H1 (cell line): ENCODE measurements at regions not wholly inside any gene's neighbourhood (a gene's known extent, or its start where the extent isn't known, plus 50 kb on each side); places are given as distances from the start of the nearest gene placed in this dataset.

ENCODE experiments used
- CTCF ChIA-PET: fragments of 300-600 bp; sonication (Branson Sonifier 250); formaldehyde crosslinking; loops from one replicate; lab custom pipeline; 2021; ENCODE audit not compliant: partially characterized antibody; lab: Charles Lee
- POLR2A ChIA-PET: fragments of 300-600 bp; sonication (Branson Sonifier 250); formaldehyde crosslinking; loops from one replicate; lab custom pipeline; 2021; ENCODE audit warnings: inconsistent platforms; ENCODE audit not compliant: partially characterized antibody; lab: Charles Lee
- DNase-seq, 2 experiments: peaks; one replicate each; pipeline versions ENCODE4 v3.0.0 to v3.0.0-alpha.2; 2010 to 2022; ENCODE audit warnings: low spot score in 2 of 2, low read depth in 1 of 2, mixed read lengths in 1 of 2
- FAIRE-seq: peaks from 2 replicates; lab custom pipeline; 2011; peaks lifted over from hg19 to GRCh38; lab: Jason Lieb, UNC
- H2AFZ ChIP-seq: 2 replicates; pipeline ENCODE4 v1.8.1; 2012; ENCODE audit warnings: low read length, inconsistent platforms
- H2AK5ac ChIP-seq: 2 replicates; pipeline ENCODE4 v1.6.1; 2013; ENCODE audit warnings: low read depth, low read length
- H2BK120ac ChIP-seq: replicated peaks from 2 replicates; pipeline ENCODE3; 2013; ENCODE audit warnings: low read depth, low read length, inconsistent platforms
- H2BK12ac ChIP-seq: 2 replicates; pipeline ENCODE4 v1.6.1; 2013; ENCODE audit warnings: low read depth, low read length
- H2BK15ac ChIP-seq: 2 replicates; pipeline ENCODE4 v1.6.1; 2013; ENCODE audit warnings: low read length
- H2BK20ac ChIP-seq: 2 replicates; pipeline ENCODE4 v1.6.1; 2013; ENCODE audit warnings: low read length
- H2BK5ac ChIP-seq: 2 replicates; pipeline ENCODE4 v1.6.1; 2013; ENCODE audit warnings: low read depth, low read length
- H3K14ac ChIP-seq: 2 replicates; pipeline ENCODE4 v1.6.1; 2013; ENCODE audit warnings: inconsistent platforms; ENCODE audit not compliant: insufficient read length
- H3K18ac ChIP-seq: 2 replicates; pipeline ENCODE4 v1.6.1; 2013; ENCODE audit warnings: low read length; ENCODE audit errors: extremely low read depth
- H3K23ac ChIP-seq: 2 replicates; pipeline ENCODE4 v1.6.1; 2013; ENCODE audit warnings: inconsistent platforms; ENCODE audit not compliant: insufficient read length
- H3K23me2 ChIP-seq: 2 replicates; pipeline ENCODE4 v1.6.1; 2013; ENCODE audit warnings: low read depth, low read length
- H3K27ac ChIP-seq: 2 replicates; pipeline ENCODE4 v1.6.1; 2011; ENCODE audit warnings: low read depth, low read length, inconsistent platforms
- H3K27me3 ChIP-seq, 4 experiments: replicated peaks in 1 of 4; 1 replicate in 1 of 4; 2 replicates in 3 of 4; pipeline versions ENCODE4 v1.6.1 to v1.8.1; 2011 to 2013; ENCODE audit warnings: low read length in 3 of 4, mild to moderate bottlenecking in 3 of 4, inconsistent platforms in 2 of 4, mixed read lengths in 2 of 4, moderate library complexity in 1 of 4; ENCODE audit not compliant: control insufficient read depth in 3 of 4, insufficient read depth in 3 of 4; ENCODE audit errors: extremely low read depth in 1 of 4
- H3K36me3 ChIP-seq, 4 experiments: 2 replicates each; pipeline versions ENCODE4 v1.6.1 to v1.8.1; 2011 to 2013; ENCODE audit warnings: mild to moderate bottlenecking in 4 of 4, low read length in 3 of 4, moderate library complexity in 2 of 4, control low read depth in 1 of 4, inconsistent platforms in 1 of 4; ENCODE audit not compliant: insufficient read depth in 4 of 4, control insufficient read depth in 2 of 4
- H3K4ac ChIP-seq: replicated peaks from 2 replicates; pipeline ENCODE3; 2013; ENCODE audit warnings: low read length, low read depth, mixed read lengths, inconsistent platforms; ENCODE audit not compliant: insufficient read length
- H3K4me1 ChIP-seq, 4 experiments: replicated peaks in 1 of 4; 1 replicate in 1 of 4; 2 replicates in 3 of 4; pipeline versions ENCODE4 v1.6.1 to v1.8.1; 2011 to 2013; ENCODE audit warnings: low read length in 3 of 4, inconsistent platforms in 2 of 4, mixed read lengths in 1 of 4; ENCODE audit not compliant: insufficient read depth in 4 of 4, control insufficient read depth in 3 of 4
- H3K4me2 ChIP-seq, 2 experiments: 2 replicates each; pipeline versions ENCODE4 v1.6.1 to v1.8.1; 2011 to 2013; ENCODE audit warnings: low read depth in 2 of 2, low read length in 2 of 2, control low read depth in 1 of 2, inconsistent platforms in 1 of 2, mild to moderate bottlenecking in 1 of 2; ENCODE audit not compliant: insufficient read depth in 1 of 2
- H3K4me3 ChIP-seq, 4 experiments: fragments of 200-600, 300-600 bp in 1 of 4; sonication (generic), shearing (Covaris generic), sonication (Bioruptor Twin) in 1 of 4; 2 replicates each; pipeline versions ENCODE4 v1.5.1 to v1.8.1; 2011 to 2016; ENCODE audit warnings: low read length in 4 of 4, low read depth in 3 of 4, control low read depth in 2 of 4, inconsistent platforms in 2 of 4, mild to moderate bottlenecking in 2 of 4, mixed read lengths in 1 of 4, moderate library complexity in 1 of 4; ENCODE audit not compliant: insufficient read depth in 2 of 4; ENCODE audit errors: extremely low read depth in 1 of 4
- H3K56ac ChIP-seq: replicated peaks from 2 replicates; pipeline ENCODE3; 2013; ENCODE audit warnings: low read depth, mild to moderate bottlenecking, mixed read lengths, low read length, inconsistent platforms; ENCODE audit not compliant: insufficient read length
- H3K79me1 ChIP-seq: 2 replicates; pipeline ENCODE4 v1.6.1; 2013; ENCODE audit warnings: low read depth, low read length, control low read depth
- H3K79me2 ChIP-seq, 2 experiments: 2 replicates each; pipeline versions ENCODE4 v1.6.1 to v1.8.1; 2012 to 2013; ENCODE audit warnings: low read length in 2 of 2, mild to moderate bottlenecking in 2 of 2, inconsistent platforms in 1 of 2; ENCODE audit not compliant: insufficient read depth in 2 of 2, control insufficient read depth in 1 of 2
- H3K9ac ChIP-seq, 4 experiments: replicated peaks in 1 of 4; 1 replicate in 1 of 4; 2 replicates in 3 of 4; pipeline versions ENCODE4 v1.6.1 to v1.8.1; 2011 to 2013; ENCODE audit warnings: low read depth in 3 of 4, low read length in 3 of 4, control low read depth in 2 of 4, mild to moderate bottlenecking in 2 of 4, moderate library complexity in 2 of 4, inconsistent platforms in 1 of 4; ENCODE audit errors: extremely low read depth in 1 of 4
- H3K9me3 ChIP-seq, 2 experiments: 2 replicates each; pipeline versions ENCODE4 v1.6.1 to v1.8.1; 2012 to 2013; ENCODE audit warnings: mild to moderate bottlenecking in 2 of 2, moderate library complexity in 2 of 2, control low read depth in 1 of 2, inconsistent platforms in 1 of 2, low read depth in 1 of 2, low read length in 1 of 2, mixed read lengths in 1 of 2; ENCODE audit not compliant: insufficient read depth in 2 of 2
- H4K20me1 ChIP-seq, 2 experiments: replicated peaks in 1 of 2; 2 replicates each; pipeline versions ENCODE3 to v1.8.1; 2011 to 2013; ENCODE audit warnings: inconsistent platforms in 2 of 2, low read length in 2 of 2, mild to moderate bottlenecking in 1 of 2; ENCODE audit not compliant: insufficient read depth in 2 of 2, control insufficient read depth in 1 of 2
- H4K5ac ChIP-seq: 2 replicates; pipeline ENCODE4 v1.6.1; 2013; ENCODE audit warnings: low read length, low read depth, mixed read lengths, inconsistent platforms; ENCODE audit not compliant: insufficient read length
- H4K8ac ChIP-seq: 2 replicates; pipeline ENCODE4 v1.8.0; 2013; ENCODE audit warnings: mild to moderate bottlenecking, moderate library complexity, low read length, inconsistent platforms; ENCODE audit not compliant: insufficient read depth; ENCODE audit errors: extremely low read depth
- H4K91ac ChIP-seq: replicated peaks from 2 replicates; pipeline ENCODE3; 2013; ENCODE audit warnings: low read length, mixed read lengths, inconsistent platforms; ENCODE audit not compliant: insufficient read length
- BACH1 ChIP-seq: IDR thresholded peaks from 2 replicates; pipeline ENCODE4 v1.6.1; 2012; ENCODE audit warnings: low read length, improper control_type of control experiment
- CTCF ChIP-seq, 3 experiments: IDR thresholded peaks; 1 replicate in 2 of 3; 2 replicates in 1 of 3; pipeline versions ENCODE4 v1.5.1 to v1.6.1; 2011; ENCODE audit warnings: low read length in 3 of 3, mild to moderate bottlenecking in 3 of 3, inconsistent platforms in 2 of 3, low read depth in 1 of 3, moderate library complexity in 1 of 3; ENCODE audit not compliant: insufficient read depth in 1 of 3; ENCODE audit errors: control extremely low read depth in 1 of 3
- PHF8 ChIP-seq: fragments of 200-600 bp; sonication (generic); conservative IDR thresholded peaks from 2 replicates; pipeline ENCODE4 v1.7.1; 2012; ENCODE audit warnings: low read depth, mild to moderate bottlenecking, inconsistent platforms, low read length, moderate library complexity
- RAD21 ChIP-seq, 2 experiments: IDR thresholded peaks in 1 of 2; conservative IDR thresholded peaks in 1 of 2; 2 replicates each; pipeline ENCODE4 v1.6.1; 2011; ENCODE audit warnings: low read depth in 2 of 2, low read length in 2 of 2, improper control_type of control experiment in 1 of 2, inconsistent platforms in 1 of 2, mild to moderate bottlenecking in 1 of 2, moderate library complexity in 1 of 2
- RXRA ChIP-seq: IDR thresholded peaks from 2 replicates; pipeline ENCODE4 v1.6.1; 2011; ENCODE audit warnings: low read depth, mild to moderate bottlenecking, low read length, moderate library complexity; ENCODE audit not compliant: insufficient read depth
- WGBS, 2 experiments: shearing (Covaris generic) in 1 of 2; methylation state at CpG; one replicate each; pipeline versions ENCODE4 v1.1.6 to v1.1.7; 2013 to 2015; ENCODE audit warnings: low lambda C conversion rate in 2 of 2, mixed read lengths in 2 of 2, inconsistent platforms in 1 of 2, low coverage in 1 of 2, missing lambda C conversion rate in 1 of 2; ENCODE audit not compliant: insufficient replicate concordance in 2 of 2, insufficient coverage in 1 of 2, insufficient read length in 1 of 2; ENCODE audit errors: extremely low coverage in 1 of 2, missing lambda C conversion rate in 1 of 2; 5-methylcytosine and 5-hydroxymethylcytosine counted together

GRCh38 chr20:43243672-43244269 is 54.1 kb upstream of the PTPRT start:
- H3K4me2 ChIP-seq: no peak overlapping the region
- no peaks in the 10 kb centered on the region; the same call in 1 of the 2 replicates for H3K23me2 ChIP-seq
- H4K20me1 ChIP-seq: no peaks in the 10 kb centered on the region
- H3K36me3 ChIP-seq: no peaks in the 10 kb centered on the region
- no peak overlapping the region for H2BK15ac ChIP-seq
- no peak overlapping the region for H3K14ac ChIP-seq
- H4K91ac ChIP-seq: no peak overlapping the region
- no peak overlapping the region for H3K27ac ChIP-seq
- H3K4me1 ChIP-seq: peaks cover 0 to 8% (median 3%) of the 10 kb centered on the region in 4 experiments; a peak in 4 of 7 replicates
- no peak overlapping the region for H3K23ac ChIP-seq
- H3K27me3 ChIP-seq: no peaks in the 10 kb centered on the region
- H3K56ac ChIP-seq: no peak overlapping the region
- no peak overlapping the region for H3K18ac ChIP-seq
- FAIRE-seq: peak; percentile 70
- POLR2A ChIA-PET: no interaction called here
- no peak overlapping the region for H4K8ac ChIP-seq
- no peak overlapping the region for H3K9ac ChIP-seq
- H2BK120ac ChIP-seq: no peak overlapping the region
- no peaks in the 10 kb centered on the region for H3K9me3 ChIP-seq
- H2BK5ac ChIP-seq: no peak overlapping the region
- H4K5ac ChIP-seq: no peak overlapping the region
- H3K4me3 ChIP-seq: no peak overlapping the region
- no peak overlapping the region for H3K4ac ChIP-seq
- H2AFZ ChIP-seq: no peak overlapping the region
- no peaks in the 10 kb centered on the region for H3K79me2 ChIP-seq
- peak in 1 of 2 experiments; percentile 54 for DNase-seq
- no peak overlapping the region for H2AK5ac ChIP-seq
- WGBS, 2 experiments: 72% methylated on average over 7 of the region's 7 CpGs; no CpG with 5 or more reads in 1 of the 2 experiments
- CTCF ChIA-PET: interaction anchor here (0.8 to 1.8 kb wide), 11 partner anchors 13 to 569 kb away, joined by 3 to 6 read pairs (median 4); no protein-coding TSS in a partner anchor
- no peak for TF ChIP-seq RXRA
- peak; percentile 68 to 76 (median 73) for TF ChIP-seq CTCF (IDR thresholded peaks at IDR 0.05; ENCODE audit: control extremely low read depth in 1 of 3, insufficient read depth in 1 of 3, low read depth in 1 of 3, low read length in 3 of 3)
- TF ChIP-seq BACH1: no peak
- TF ChIP-seq PHF8: no peak
- peak; percentile 72 to 74 for TF ChIP-seq RAD21 (IDR thresholded peaks at IDR 0.05 in 1 of 2, conservative IDR thresholded peaks at IDR 0.05 in 1 of 2; ENCODE audit: low read depth in 2 of 2, low read length in 2 of 2)
- no peak overlapping the region for H2BK12ac ChIP-seq
- no peak overlapping the region for H2BK20ac ChIP-seq
- no peaks in the 10 kb centered on the region for H3K79me1 ChIP-seq
